Stimulated activated memory B cell treated with anti-CD40 and anti-IgM and Interleukin-4, amounts not matched to agents 10 μg/mL and 1 μg/mL and 100 μg/mL, for 72 hours (primary cell): ENCODE measurements at regions not wholly inside any gene's neighbourhood (a gene's known extent, or its start where the extent isn't known, plus 50 kb on each side); places are given as distances from the start of the nearest gene placed in this dataset.
"Not testable (repeated sequence)": the region's sequence is repeated elsewhere in the genome, so short reads cannot be mapped to it uniquely, and the experiment has no call there.

ENCODE experiments used
- ATAC-seq: fragments of 150-1000 bp; cut with Tn5 transposase; 2 replicates; pipeline ENCODE4 v1.10.0; 2021
- H3K27ac Mint-ChIP-seq: one replicate; pipeline ENCODE4 v1.8.0; 2022; ENCODE audit warnings: mild to moderate bottlenecking, mixed read lengths
- H3K27me3 Mint-ChIP-seq: one replicate; pipeline ENCODE4 v1.8.0; 2022; ENCODE audit warnings: mixed read lengths
- H3K36me3 Mint-ChIP-seq: one replicate; pipeline ENCODE4 v1.8.0; 2022; ENCODE audit warnings: mixed read lengths
- H3K4me1 Mint-ChIP-seq: one replicate; pipeline ENCODE4 v1.8.0; 2022; ENCODE audit warnings: mixed read lengths
- H3K4me3 Mint-ChIP-seq: one replicate; pipeline ENCODE4 v1.8.0; 2022; ENCODE audit warnings: mild to moderate bottlenecking, moderate library complexity, mixed read lengths
- H3K9me3 Mint-ChIP-seq: one replicate; pipeline ENCODE4 v1.8.0; 2022; ENCODE audit warnings: mixed read lengths

DNA sequence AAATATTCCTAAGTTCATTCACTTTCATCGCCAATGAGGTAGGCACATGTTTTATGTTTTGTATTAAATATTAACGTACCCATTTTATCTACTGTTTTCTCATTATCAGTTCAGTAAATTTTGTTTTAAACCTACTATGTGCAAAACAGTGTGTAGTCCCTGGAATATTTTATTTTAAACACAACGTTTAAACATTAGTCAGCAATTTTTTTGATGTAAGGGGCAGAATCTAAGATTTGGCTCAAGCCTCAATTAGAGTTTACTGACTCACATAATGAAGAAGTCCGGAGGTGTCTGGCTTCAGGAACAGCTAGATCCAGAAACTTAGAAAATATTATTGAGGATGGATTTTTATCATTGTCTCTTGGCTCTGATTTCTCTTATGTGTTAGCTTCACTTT lies 267.5 kb downstream of the C12orf75 start:
- Mint-ChIP-seq H3K36me3 (no peaks in the 10 kb centered on the region), H3K27me3 (no peaks in the 10 kb centered on the region), H3K27ac (no peak overlapping the region), H3K4me3 (no peak overlapping the region), H3K9me3 (no peaks in the 10 kb centered on the region), H3K4me1 (no peaks in the 10 kb centered on the region)
- ATAC-seq, result no peak

DNA sequence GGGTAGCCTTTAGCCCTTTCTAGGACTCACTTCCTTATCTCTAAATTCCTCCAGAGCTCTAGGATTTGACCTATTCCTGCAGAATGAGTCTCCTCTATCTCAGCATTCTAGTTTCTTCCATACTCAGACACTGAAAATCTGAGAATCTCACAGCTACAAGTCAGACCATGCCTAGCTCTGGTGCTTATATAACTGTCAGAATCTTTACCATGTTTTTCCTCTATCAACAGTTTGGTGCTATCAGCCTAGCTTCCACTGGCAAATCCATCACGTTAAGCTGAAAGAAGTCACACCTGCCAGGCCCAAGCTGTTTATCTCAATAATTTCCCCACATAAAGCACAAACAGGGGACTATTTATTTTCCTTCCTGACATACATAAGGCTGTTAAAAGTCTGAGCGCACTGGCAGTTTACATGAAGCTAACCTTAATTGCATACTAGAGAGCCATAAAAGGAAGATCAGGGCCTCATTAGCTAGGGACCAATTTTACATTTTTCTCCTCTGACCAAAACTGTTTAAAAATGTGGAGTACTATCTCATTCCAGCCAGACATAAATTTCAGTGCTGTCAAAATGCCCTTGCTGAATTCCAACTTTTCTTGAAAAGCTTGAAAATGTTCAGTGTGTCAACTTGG lies 270.5 kb downstream of the C12orf75 start:
- H3K27me3 Mint-ChIP-seq, result no peaks in the 10 kb centered on the region
- H3K9me3 Mint-ChIP-seq, result no peaks in the 10 kb centered on the region
- no peaks in the 10 kb centered on the region for H3K36me3 Mint-ChIP-seq
- no peak for ATAC-seq
- H3K4me1 Mint-ChIP-seq, result no peaks in the 10 kb centered on the region
- no peak overlapping the region for H3K27ac Mint-ChIP-seq
- H3K4me3 Mint-ChIP-seq, result no peak overlapping the region

DNA sequence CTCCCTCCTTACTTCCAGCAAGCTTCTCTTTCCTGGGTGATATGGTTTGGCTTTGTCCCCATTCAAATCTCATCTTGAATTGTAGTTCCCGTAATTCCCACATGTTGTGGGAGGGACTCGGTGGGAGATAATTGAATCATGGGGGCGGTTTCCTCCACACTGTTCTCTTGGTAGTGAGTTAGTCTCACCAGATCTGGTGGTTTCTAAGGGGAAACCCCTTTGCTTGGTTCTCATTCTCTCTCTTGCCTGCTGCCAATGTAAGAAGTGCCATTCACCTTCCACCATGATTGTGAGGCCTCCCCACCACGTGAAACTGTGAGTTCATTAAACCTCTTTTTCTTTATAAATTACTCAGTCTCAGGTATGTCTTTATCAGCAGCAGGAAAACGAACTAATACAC lies 271.8 kb downstream of the C12orf75 start:
- not testable (repeated sequence) for H3K9me3 Mint-ChIP-seq, H3K27ac Mint-ChIP-seq, H3K4me3 Mint-ChIP-seq, H3K36me3 Mint-ChIP-seq, H3K4me1 Mint-ChIP-seq, H3K27me3 Mint-ChIP-seq, ATAC-seq

DNA sequence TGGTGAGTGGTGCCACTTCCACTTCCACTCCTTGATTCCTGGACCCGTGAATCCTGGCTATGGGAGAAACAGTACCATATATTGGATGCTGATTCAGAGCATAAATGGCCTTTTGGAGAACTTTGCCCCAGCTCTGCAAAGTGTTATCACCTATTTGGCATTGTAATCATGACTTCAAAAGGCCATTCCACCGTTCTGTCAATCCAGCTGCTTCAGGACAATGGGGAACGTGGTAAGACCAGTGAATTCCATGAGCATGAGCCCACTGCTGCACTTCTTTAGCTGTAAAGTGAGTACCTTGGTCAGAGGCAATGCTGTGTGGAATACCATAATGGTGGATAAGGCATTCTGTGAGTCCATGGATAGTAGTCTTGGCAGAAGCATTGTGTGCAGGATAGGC lies 273.8 kb downstream of the C12orf75 start:
- not testable (repeated sequence) for H3K27ac Mint-ChIP-seq

DNA sequence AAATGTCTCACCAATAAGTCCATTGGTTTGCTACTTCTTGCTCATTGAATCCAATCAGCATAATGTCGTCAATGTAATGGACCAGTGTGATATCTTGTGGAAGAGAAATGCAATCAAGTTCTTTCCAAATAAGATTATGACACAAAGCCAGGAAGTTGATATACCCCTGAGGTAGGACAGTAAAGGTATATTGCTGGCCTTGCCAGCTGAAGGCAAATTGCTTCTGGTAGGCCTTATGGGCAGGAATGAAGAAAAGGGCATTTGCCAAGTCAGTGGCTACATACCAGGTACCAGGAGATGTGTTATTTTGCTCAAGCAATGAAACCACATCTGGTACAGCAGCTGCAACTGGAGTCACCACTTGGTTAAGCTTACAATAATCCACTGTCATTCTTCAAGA lies 276.1 kb downstream of the C12orf75 start:
- not testable (repeated sequence) for H3K4me1 Mint-ChIP-seq, H3K36me3 Mint-ChIP-seq, H3K27ac Mint-ChIP-seq, H3K4me3 Mint-ChIP-seq, ATAC-seq, H3K9me3 Mint-ChIP-seq, H3K27me3 Mint-ChIP-seq

More for the DNA sequence above, 273.8 kb downstream of the C12orf75 start:
- not testable (repeated sequence) for H3K27me3 Mint-ChIP-seq, H3K4me3 Mint-ChIP-seq, H3K36me3 Mint-ChIP-seq, ATAC-seq, H3K9me3 Mint-ChIP-seq, H3K4me1 Mint-ChIP-seq

DNA sequence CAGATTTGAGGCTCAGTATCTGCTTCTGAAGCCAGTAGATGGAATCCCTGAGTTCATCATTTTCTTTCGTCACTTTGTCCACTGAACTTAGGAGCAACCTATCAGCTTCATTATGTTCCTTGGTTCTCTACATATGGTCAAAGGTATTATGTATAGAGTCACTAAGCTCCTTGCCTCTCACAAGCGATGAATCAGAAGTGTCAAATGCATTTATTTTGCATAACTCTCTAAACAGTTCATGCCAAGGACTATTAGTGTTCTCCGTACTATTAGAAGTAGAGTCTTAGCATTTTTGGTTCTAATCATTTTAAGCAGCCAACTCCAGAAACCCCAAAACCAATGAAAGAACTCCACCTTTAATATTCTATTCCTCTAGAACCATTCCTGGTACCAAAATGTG lies 278.5 kb downstream of the C12orf75 start:
- not testable (repeated sequence) for H3K4me1 Mint-ChIP-seq, H3K27me3 Mint-ChIP-seq

DNA sequence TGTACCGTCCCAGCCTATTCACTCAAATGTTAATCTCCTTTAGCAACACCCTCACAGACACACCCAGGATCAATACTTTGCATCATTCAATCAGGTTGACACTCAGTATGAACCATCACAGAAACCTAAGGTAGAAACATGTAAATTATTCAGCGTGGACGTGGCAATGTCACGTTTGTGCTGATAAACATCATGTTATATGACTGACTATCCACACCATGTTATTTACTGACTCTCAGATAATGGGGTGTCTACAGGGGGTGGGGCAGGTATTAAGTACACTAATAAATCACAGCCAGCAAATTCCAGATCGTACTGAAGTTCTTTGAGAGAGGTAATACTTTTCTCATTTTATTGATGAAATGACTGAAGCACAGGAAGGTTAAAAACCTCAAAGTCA lies 280.0 kb downstream of the C12orf75 start:
- ATAC-seq, result no peak
- H3K27ac Mint-ChIP-seq, result no peak overlapping the region
- H3K4me1 Mint-ChIP-seq, result no peaks in the 10 kb centered on the region
- no peaks in the 10 kb centered on the region for H3K36me3 Mint-ChIP-seq
- no peak overlapping the region for H3K4me3 Mint-ChIP-seq
- H3K27me3 Mint-ChIP-seq, result no peaks in the 10 kb centered on the region
- H3K9me3 Mint-ChIP-seq, result no peaks in the 10 kb centered on the region

More for the DNA sequence above, 278.5 kb downstream of the C12orf75 start:
- not testable (repeated sequence) for ATAC-seq, H3K36me3 Mint-ChIP-seq, H3K4me3 Mint-ChIP-seq, H3K9me3 Mint-ChIP-seq, H3K27ac Mint-ChIP-seq

DNA sequence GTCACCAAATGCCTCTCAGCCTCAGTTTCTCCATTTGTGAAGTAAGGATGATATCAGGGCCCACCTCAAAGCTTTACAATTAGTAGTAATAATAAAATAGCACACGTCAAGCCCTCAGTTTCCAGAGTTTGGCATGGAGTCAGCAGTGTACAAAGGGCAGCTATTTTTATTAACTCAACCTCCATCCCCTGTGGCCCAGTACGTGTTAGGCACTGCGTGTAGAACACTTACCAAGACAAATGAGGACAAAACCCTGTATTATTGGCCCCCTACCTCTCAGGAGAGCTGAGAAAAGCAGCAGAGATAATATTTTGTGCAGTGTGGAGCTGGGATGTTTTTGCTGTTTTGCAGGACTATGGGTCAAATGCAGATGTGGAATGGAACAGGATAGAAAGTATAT lies 280.8 kb downstream of the C12orf75 start:
- Mint-ChIP-seq H3K27me3 (peaks cover 3% of the 10 kb centered on the region), H3K9me3 (no peaks in the 10 kb centered on the region), H3K27ac (no peak overlapping the region), H3K4me3 (no peak overlapping the region), H3K36me3 (no peaks in the 10 kb centered on the region), H3K4me1 (no peaks in the 10 kb centered on the region)
- ATAC-seq, result no peak

DNA sequence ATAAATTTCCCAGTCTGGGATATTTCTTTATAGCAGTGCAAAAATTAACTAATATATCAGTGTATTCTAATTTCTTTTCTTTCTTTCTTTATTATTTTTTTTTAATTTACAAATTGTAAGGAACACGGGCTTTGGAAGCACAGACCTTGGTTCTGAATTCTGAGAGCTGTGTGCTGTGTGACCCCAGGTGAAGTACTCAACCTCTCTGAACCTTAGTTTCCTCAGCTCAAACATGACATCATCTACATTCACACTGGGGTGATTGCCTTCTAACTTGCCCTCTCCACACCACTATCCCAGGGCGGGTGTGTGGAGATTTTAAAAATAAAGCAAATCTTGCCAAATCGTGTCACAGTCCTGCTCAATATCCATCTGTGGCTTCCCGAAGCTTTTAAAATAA lies 282.8 kb downstream of the C12orf75 start:
- no peak for ATAC-seq
- Mint-ChIP-seq H3K9me3 (no peaks in the 10 kb centered on the region), H3K27me3 (peaks cover 8% of the 10 kb centered on the region), H3K27ac (no peak overlapping the region), H3K4me1 (no peaks in the 10 kb centered on the region), H3K36me3 (no peaks in the 10 kb centered on the region), H3K4me3 (no peak overlapping the region)

DNA sequence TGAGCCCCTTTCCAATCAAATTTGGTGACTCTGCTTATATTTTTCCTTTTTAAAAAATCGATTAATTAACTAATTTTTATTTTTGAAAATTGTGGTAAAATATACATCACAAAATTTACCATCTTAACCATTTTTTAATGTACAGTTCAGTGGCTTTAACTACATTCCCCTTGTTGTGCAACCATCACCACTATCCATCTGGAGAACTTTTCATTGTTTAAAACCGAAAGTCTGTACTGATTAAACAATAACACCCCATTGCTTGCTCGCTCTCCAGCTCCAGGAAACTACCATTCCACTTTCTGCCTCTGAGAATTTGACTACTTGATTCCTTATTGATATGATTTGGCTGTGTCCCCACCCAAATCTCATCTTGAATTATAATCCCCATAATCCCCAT lies 283.4 kb downstream of the C12orf75 start:
- no peak for ATAC-seq
- H3K4me1 Mint-ChIP-seq, result no peaks in the 10 kb centered on the region
- peaks cover 8% of the 10 kb centered on the region for H3K27me3 Mint-ChIP-seq
- H3K4me3 Mint-ChIP-seq, result no peak overlapping the region
- no peaks in the 10 kb centered on the region for H3K9me3 Mint-ChIP-seq
- H3K27ac Mint-ChIP-seq, result no peak overlapping the region
- H3K36me3 Mint-ChIP-seq, result no peaks in the 10 kb centered on the region

DNA sequence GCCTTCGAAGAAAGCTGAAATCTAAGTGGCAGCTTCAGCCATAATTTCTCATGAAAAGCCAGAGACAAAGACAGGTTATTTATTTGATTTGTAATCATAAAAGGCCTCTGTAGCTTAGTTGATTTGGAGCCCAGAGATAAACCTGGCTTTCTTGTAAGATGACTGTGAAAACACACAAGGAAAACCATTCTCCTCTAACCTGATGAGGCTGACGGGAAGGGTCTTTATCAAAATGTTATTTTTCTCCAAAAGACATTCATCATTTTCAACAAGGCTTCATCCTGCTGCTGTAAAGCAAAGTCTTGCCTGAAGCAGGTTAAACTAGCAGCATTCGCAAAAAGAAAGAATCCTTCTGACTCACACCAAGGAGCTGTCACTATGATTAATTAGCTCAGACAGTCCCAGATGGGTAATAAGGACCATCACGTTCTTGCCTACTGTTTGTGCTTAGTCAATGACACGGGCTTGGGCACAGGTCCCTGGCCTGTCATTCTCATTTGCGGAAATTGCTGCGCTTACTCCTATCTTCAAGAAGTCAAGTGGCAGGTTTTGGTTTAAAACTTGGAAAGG lies 286.6 kb downstream of the C12orf75 start:
- no peak overlapping the region for H3K4me3 Mint-ChIP-seq
- H3K27ac Mint-ChIP-seq, result no peak overlapping the region
- H3K36me3 Mint-ChIP-seq, result no peaks in the 10 kb centered on the region
- no peaks in the 10 kb centered on the region for H3K9me3 Mint-ChIP-seq
- ATAC-seq, result no peak
- no peaks in the 10 kb centered on the region for H3K4me1 Mint-ChIP-seq
- peaks cover 8% of the 10 kb centered on the region for H3K27me3 Mint-ChIP-seq

DNA sequence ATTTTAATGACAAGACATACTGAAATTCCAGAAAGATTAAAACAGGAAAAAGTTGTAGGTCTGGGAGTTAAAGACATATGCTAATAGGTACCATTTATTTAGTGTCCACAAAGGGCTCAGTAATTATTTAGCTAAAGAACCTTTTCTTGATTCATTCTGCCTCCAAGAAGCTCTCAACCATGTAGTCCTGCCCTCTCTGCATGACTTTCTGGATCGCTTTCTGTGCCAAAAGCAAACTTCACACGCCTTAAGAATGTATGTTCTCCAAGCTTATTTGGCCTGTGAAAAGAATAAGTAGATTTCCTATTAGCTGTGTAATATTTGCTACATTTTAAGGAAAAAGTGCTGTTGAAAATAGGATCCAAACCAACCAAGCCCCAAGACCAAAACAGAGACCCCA lies 291.7 kb downstream of the C12orf75 start:
- Mint-ChIP-seq H3K36me3 (no peaks in the 10 kb centered on the region), H3K9me3 (no peaks in the 10 kb centered on the region)

DNA sequence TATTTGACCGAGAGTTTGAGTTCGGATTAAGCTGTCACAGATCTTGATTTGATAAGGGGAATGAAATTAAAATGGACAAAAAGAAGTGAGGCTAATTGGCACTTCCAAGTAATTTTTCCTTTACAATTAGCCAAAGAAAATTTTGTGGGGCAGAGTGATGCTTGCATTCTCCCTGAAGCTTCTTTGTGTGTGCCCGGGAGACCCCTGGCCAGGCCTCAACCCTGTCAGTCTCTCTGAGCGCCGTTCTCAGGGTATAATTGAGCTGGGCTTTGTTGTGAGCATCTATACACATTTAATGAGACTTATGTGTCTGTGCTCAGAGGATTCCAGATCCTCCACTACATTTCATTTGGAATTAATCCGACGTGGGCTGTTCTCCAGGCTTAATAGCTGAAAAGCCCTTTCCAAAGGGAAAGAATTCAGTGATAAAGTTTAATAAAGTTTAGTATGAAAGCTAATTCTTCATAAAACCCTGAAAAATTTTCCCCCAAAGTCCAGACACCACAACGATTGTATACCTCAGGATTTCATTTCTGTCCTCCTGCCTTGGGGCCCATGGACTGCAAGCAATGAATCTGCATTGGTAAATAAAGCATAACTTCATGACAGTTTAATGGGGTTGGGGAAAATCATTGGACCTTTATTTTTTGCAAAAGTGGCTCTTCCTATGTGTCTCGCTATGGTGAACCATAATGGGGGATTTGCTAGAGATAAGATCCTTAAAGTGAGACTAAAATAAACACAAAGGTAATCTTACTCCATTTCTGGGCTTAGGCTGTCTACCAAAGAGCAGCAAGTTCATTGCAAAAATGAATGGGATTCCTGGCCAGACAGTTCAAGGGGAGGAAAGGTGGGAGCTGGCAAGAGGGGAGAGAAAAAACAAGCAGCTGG lies 292.6 kb downstream of the C12orf75 start:
- Mint-ChIP-seq H3K4me3 (no peak overlapping the region), H3K9me3 (no peaks in the 10 kb centered on the region), H3K4me1 (no peaks in the 10 kb centered on the region), H3K36me3 (no peaks in the 10 kb centered on the region), H3K27ac (no peak overlapping the region), H3K27me3 (no peaks in the 10 kb centered on the region)
- no peak for ATAC-seq

More for the DNA sequence above, 291.7 kb downstream of the C12orf75 start:
- H3K4me3 Mint-ChIP-seq, result no peak overlapping the region
- H3K27me3 Mint-ChIP-seq, result no peaks in the 10 kb centered on the region
- no peaks in the 10 kb centered on the region for H3K4me1 Mint-ChIP-seq
- H3K27ac Mint-ChIP-seq, result no peak overlapping the region
- no peak for ATAC-seq

DNA sequence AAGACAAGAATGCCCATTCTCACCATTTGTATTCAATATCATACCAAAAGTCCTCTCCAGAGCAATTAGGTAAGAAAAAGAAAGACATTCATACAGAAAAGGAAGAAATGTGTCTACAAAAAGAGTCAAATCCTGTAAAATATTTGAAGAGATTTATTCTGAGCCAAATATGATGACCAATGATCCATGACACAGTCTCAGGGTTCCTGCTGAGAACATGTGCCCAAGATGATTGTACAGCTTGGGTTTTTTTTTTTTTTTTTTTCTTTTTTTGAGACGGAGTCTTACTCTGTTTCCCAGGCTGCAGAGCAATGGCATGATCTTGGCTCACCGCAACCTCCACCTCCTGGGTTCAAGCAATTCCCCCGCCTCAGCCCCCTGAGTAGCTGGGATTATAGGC lies 296.2 kb downstream of the C12orf75 start:
- no peaks in the 10 kb centered on the region for H3K27me3 Mint-ChIP-seq
- no peaks in the 10 kb centered on the region for H3K36me3 Mint-ChIP-seq
- no peak for ATAC-seq
- no peak overlapping the region for H3K27ac Mint-ChIP-seq
- no peak overlapping the region for H3K4me3 Mint-ChIP-seq
- H3K9me3 Mint-ChIP-seq, result no peaks in the 10 kb centered on the region
- no peaks in the 10 kb centered on the region for H3K4me1 Mint-ChIP-seq

DNA sequence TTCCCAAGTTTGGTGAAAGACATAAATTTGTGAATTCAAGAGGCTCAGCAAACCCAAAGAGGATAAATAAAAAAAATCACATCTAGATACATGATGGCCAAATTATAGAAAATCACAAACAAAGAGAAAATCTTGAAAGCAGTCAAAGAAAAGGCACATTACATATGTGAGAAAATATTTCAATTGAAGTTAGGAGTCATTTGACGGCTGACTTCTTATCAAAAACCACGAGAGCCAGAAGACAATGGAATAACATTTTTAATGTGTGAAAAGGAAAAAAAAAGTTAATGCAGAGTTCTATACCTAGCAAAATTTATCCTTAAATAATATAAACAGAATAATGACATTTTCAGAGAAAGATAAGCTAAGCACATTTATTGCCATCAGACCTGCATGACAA lies 307.0 kb downstream of the C12orf75 start:
- Mint-ChIP-seq H3K9me3 (peaks cover 3% of the 10 kb centered on the region), H3K27me3 (no peaks in the 10 kb centered on the region), H3K27ac (no peak overlapping the region), H3K4me1 (no peaks in the 10 kb centered on the region), H3K36me3 (no peaks in the 10 kb centered on the region), H3K4me3 (no peak overlapping the region)
- ATAC-seq, result no peak

DNA sequence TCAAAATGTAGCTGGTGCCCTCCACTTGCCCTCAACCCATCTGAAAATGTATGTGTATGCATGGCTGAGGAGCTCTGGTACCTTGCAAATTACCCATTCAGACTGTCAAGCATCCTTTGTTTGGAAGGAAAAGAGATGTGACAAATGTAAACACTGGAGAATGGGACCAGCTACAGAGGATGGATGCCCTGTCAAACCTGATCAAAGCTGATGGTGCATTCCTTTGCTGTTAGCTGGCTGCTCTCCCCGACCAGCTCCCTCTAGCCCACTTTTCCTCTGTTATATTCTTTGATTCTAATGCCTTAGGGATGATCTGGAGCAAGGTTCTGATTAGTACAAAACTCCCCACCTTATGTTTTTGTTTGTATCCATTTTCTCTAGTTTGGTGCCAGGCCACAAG lies 310.3 kb downstream of the C12orf75 start:
- peaks cover 3% of the 10 kb centered on the region for H3K9me3 Mint-ChIP-seq
- peaks cover 8% of the 10 kb centered on the region for H3K27me3 Mint-ChIP-seq
- ATAC-seq, result no peak

More for the DNA sequence above, 310.3 kb downstream of the C12orf75 start:
- Mint-ChIP-seq H3K4me1 (no peaks in the 10 kb centered on the region), H3K36me3 (no peaks in the 10 kb centered on the region), H3K27ac (no peak overlapping the region), H3K4me3 (no peak overlapping the region)
